Amniotic epithelial cell (primary cell): ENCODE measurements at regions not wholly inside any gene's neighbourhood (a gene's known extent, or its start where the extent isn't known, plus 50 kb on each side); places are given as distances from the start of the nearest gene placed in this dataset.
"Not testable (repeated sequence)": the region's sequence is repeated elsewhere in the genome, so short reads cannot be mapped to it uniquely, and the experiment has no call there.

ENCODE experiments used
- DNase-seq: peaks from one replicate; pipeline ENCODE4 v3.0.0-alpha.2; 2010; ENCODE audit warnings: low read depth

GRCh38 chr13:21228738-21229137 lies 52.3 kb downstream of the MRPL57 start:
- DNase-seq: no peak

- no peak for DNase-seq
Observed at GRCh38 chr13:21229241-21230024, 53.0 kb downstream of the MRPL57 start.

DNA sequence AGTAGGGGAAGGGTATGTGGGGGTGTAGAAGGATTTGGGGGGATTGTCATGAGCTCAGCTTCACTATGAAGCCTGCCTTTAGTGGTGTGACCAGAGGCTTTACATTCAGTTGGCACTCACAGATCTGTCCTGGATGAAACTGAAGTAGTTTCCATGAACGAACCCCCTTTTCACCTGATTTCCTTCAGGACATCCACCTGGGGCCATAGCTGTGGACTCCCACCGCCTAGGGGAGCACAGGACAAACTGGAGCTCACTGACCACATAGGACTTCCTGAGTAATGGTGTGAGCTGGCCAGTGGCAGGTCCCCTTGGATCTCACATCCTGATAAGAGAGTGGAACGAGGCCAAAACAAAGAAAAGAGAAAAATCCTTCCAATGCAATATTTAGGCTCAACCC lies 54.1 kb downstream of the MRPL57 start:
- no peak for DNase-seq

DNA sequence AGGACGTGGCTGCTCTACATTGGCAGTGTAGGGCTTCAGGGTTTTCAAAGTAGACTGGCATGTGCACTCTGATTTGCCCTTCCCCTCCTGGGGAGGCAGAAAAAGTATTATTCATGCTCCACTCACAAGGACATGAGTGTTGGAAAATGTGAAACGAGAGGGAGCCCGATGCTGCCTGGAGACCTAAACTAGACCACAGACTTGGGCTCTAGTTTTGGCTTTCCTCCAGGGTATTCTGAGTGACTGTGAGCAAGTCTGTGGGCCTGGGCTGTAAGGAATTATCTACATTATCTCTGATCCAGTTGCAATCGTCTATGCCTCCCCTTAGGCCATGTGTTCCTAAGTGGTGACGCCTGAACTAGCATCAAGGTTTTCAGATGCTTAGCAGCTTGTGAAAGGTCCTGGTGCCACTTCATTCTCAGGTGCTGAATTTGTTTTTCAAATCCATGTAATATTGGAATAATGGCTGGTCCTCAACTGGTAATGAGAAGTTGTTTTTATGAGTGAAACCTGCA lies 55.0 kb downstream of the MRPL57 start:
- peak; percentile 55 for DNase-seq

DNA sequence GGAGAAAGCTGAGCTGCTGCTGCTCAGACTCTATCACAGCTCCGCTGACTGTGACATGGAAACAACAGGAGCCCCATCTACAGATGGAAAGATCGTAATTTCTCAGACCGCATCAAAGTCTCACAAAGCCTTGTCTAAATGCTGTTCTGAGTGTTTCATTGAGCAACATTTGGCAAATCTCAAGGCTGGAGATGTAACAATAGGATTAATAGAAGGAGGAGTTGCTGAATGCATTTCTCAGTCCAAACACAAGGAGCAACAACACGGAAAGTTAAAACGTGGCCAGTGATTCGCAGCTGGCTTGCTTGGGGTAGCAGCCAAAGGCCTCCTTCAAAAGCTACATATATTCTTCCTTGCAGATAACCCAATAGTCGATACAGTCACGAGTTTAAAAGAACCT lies 55.7 kb downstream of the MRPL57 start:
- DNase-seq: peak; percentile 90

- no peak for DNase-seq
Observed at GRCh38 chr13:21232599-21232998, 56.1 kb downstream of the MRPL57 start.

DNA sequence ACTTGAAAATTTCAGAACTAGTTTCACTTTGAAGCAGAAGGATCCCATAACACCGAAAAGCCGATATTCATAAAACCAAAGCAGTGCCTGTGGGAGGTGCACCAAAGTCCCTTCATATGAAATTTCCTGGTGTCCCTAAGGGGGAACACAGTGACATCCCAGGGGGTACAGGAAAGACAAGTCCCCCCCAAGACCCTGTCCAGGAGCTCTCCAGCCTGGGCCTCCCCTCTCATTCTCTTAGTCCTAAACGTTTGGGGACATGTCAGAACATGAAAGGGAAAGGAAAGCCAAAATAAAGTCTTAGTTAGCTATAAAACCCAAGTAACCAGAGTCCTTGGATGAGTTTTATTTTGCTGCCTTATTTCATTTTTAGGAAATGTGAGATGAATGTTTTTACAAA lies 56.6 kb downstream of the MRPL57 start:
- no peak for DNase-seq

DNA sequence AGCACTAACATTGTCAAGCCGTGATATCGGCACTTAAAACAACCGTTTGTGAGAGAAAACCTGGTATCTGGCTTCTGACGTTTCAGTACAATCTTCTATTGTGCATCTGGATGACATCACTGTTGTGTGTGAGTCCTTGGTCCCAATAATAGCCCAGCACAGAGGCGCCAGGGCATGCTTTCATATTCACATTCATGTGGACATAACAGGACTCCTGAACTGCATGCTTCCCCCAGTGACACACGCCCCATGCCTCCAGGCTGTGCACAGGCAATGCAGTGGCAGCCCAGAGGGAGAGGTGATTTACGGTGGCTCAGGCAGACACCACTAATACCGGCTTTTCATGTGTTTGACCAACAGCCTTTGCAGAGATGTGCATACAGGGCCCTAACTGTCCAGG lies 58.1 kb downstream of the MRPL57 start:
- peak; percentile 12 for DNase-seq

DNA sequence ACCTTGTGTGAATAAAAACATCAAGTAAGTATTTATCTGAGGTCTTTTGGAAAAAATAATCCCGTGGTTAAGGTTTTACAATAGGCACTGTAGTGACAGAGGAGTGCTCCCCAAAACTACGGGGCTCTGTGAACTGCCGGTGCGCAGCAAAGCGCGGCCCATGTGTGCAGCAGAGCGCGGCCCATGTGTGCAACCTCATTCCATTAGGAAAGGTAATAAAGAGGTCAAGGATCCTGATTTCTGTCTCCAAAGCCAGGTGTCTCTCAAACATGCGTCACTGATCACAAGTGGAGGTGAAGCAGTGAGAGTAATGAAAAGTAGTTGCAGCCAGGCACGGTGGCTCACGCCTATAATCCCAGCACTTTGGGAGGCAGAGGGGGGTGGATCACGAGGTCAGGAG lies 58.7 kb downstream of the MRPL57 start:
- no peak for DNase-seq

- DNase-seq: no peak
Observed at GRCh38 chr13:21237081-21237480, 60.6 kb downstream of the MRPL57 start.

- DNase-seq: no peak
Observed at GRCh38 chr13:21238267-21238666, 61.8 kb downstream of the MRPL57 start.

DNA sequence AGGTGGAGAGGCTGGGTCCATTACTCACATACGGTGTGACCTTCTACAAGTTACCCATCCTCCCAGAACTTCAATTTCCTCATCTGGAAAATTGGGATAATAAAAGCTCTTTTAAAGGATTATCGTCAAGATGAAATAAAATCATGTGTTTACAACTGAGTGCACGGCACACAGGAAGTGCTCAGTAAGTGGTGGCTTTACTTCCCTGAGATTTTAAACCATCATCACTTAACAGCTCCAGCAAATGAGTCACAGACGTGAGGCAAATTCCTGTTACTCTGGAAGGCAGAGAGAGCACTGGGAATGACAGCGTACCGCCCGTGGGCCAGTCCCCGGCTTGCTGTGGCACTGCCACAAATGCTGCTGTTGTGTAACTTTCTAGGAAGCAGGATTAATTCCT lies 64.1 kb downstream of the MRPL57 start:
- DNase-seq: peak; percentile 15

GRCh38 chr13:21242236-21242635 lies 65.8 kb downstream of the MRPL57 start:
- no peak for DNase-seq

DNA sequence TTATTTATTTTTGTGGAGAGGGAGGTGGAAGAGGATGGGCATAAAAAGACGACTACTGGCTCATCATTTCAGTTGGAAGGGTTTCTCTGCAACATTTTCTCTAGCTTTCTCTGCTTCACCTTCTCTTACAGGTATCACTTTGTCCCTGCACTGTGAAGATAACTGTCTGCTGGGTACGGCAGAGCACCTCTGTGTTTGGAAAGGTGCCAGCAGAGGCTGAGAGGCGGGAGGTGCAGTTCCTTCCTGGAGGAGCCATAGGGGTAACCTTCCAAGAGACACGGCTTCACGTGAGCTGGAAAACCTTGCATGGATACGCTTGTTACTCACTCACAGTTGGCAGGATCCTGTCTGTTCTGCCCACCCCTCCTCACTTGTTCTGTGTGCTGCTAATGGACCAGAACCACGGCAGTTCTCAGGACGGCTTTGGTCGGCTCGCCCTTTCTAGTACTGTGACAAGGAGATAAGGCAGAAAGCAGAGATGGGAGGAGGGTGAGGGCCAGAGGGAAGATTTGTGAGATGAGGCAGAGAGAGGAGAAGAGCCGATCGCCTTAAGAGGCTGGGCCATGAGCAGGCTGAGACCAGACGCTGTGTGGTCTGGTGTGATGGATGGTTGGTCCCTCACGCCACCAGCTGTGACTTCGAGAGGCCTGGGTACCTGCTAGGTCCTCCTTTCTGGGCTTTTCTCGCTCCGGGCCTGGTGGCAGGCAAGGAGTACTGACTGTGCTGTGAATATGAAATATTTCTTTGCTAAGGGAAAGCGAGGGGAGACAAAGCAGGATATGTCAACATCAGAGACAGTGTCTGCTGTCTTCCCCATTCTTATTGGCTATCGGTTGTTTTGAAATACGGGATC lies 66.8 kb downstream of the MRPL57 start:
- DNase-seq: peak; percentile 10

- not testable (repeated sequence) for DNase-seq
Observed at GRCh38 chr13:21243898-21244184, 67.4 kb downstream of the MRPL57 start.

GRCh38 chr13:21246761-21247452 lies 70.4 kb downstream of the MRPL57 start:
- DNase-seq: no peak

- DNase-seq: no peak
Observed at GRCh38 chr13:21256351-21256761, 79.9 kb downstream of the MRPL57 start.

- DNase-seq: no peak
Observed at GRCh38 chr13:21256891-21257290, 80.4 kb downstream of the MRPL57 start.

DNA sequence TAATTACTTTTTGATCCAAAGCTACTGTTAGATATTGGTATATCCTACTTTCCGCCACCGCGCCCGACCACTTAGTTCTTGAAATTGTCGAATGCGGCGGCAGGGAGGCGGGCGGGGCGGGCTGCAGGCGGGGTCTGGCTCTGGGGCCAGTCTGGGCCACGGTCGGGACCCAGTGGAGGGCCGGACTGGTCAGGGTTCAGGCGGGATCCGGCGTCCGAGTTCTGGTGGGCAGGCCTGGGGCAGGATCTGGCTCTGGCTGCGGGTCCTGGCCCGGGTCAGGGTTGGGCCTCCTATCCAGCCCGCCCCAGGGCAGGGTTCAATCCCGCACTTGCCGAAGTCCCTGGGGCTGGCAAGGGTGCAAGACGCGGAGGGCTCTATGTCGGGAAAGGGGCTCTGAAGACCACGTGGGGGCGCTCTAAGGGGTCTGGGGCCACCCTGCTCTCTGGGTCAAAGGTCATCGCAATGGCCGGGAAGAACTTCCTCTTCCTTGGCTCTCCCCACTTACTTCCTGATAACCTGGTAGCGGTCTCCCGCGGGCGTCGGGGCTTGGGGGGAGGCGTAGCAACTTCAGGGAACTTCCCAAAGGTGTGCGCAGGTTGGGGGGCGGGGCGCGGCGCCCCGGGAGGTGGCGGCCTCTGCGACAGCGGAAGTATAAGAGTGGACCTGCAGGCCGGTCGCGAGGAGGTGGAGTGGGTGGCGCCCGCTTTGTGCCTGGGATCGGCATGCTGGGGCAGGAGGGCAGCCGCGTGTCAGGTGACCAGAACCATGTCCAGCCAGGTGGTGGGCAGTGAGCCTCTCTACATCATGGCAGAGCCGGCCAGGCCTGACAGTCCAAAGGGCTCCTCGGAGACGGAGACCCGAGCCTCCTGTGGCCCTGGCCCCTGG lies 83.4 kb downstream of the MRPL57 start:
- DNase-seq: no peak

GRCh38 chr13:21260561-21261290 lies 84.3 kb downstream of the MRPL57 start:
- not testable (repeated sequence) for DNase-seq
